AG04450 (cell line): ENCODE measurements at regions not wholly inside any gene's neighbourhood (a gene's known extent, or its start where the extent isn't known, plus 50 kb on each side); places are given as distances from the start of the nearest gene placed in this dataset.

Experiments
- CTCF ChIA-PET: fragments of 300-600, 350-600 bp; formaldehyde crosslinking; extraction: SDS; loops from one replicate; lab custom pipeline; 2022; ENCODE audit warnings: antibody characterized with exemption, inconsistent platforms; lab: Charles Lee
- POLR2A ChIA-PET: fragments of 350-600 bp; formaldehyde crosslinking; extraction: SDS; loops from one replicate; lab custom pipeline; 2021; ENCODE audit warnings: antibody characterized with exemption, inconsistent platforms; lab: Yijun Ruan, JAX
- DNase-seq: peaks from one replicate; pipeline ENCODE4 v3.0.0-alpha.2; 2011; ENCODE audit warnings: low read depth, low spot score
- H3K27ac ChIP-seq: one replicate; pipeline ENCODE4 v1.5.1; 2012; ENCODE audit warnings: low read depth, low read length, control low read depth
- H3K27me3 ChIP-seq: one replicate; pipeline ENCODE4 v1.6.0; 2012; ENCODE audit warnings: low read length; ENCODE audit not compliant: control insufficient read depth, insufficient read depth
- H3K4me3 ChIP-seq: 2 replicates; pipeline ENCODE4 v1.5.1; 2011; ENCODE audit warnings: mild to moderate bottlenecking, low read depth, low read length, control low read depth
- H3K9me3 ChIP-seq: 2 replicates; pipeline ENCODE4 v1.5.1; 2012; ENCODE audit warnings: low read length; ENCODE audit not compliant: control insufficient read depth, insufficient read depth
- CTCF ChIP-seq: IDR thresholded peaks from 2 replicates; pipeline ENCODE4 v1.5.1; 2011; ENCODE audit warnings: low read depth, low read length, control low read depth, inconsistent platforms

DNA sequence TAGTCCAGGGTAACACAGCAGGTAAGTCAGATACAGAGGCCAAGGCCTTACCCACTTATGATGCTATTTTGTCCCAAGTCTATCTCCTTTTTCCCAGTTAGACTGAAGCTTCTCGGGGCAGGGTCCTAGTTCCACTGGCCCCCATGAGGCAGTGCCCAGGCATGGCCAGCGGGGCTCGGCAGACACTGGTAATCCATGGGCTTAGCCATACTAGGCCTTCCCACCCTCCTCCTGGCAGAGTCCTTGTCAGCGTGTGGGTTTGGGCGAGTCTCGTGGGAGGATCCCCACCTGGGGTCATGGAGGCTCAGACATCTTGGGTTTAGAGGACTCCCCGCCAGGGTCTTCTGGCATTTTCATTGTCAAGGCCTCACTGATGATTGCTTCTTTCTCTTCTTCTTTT is 84.7 kb upstream of the BRD7 start:
- ChIA-PET POLR2A (no interaction called here), CTCF (no interaction called here)
- no peak for TF ChIP-seq CTCF
- Histone ChIP-seq H3K9me3 (no peaks in the 10 kb centered on the region), H3K27me3 (no peaks in the 10 kb centered on the region), H3K27ac (no peak overlapping the region), H3K4me3 (no peak overlapping the region)
- DNase-seq, result no peak

GRCh38 chr16:50451951-50452508 is 83.2 kb upstream of the BRD7 start:
- ChIA-PET CTCF (interaction anchor here (0.9 kb wide), 1 partner anchor 355 kb away, joined by 3 read pairs; no protein-coding TSS in a partner anchor), POLR2A (no interaction called here)
- no peaks in the 10 kb centered on the region for H3K9me3 ChIP-seq
- no peak overlapping the region for H3K4me3 ChIP-seq
- H3K27ac ChIP-seq, result no peak overlapping the region
- no peaks in the 10 kb centered on the region for H3K27me3 ChIP-seq
- no peak for DNase-seq
- no peak for TF ChIP-seq CTCF

DNA sequence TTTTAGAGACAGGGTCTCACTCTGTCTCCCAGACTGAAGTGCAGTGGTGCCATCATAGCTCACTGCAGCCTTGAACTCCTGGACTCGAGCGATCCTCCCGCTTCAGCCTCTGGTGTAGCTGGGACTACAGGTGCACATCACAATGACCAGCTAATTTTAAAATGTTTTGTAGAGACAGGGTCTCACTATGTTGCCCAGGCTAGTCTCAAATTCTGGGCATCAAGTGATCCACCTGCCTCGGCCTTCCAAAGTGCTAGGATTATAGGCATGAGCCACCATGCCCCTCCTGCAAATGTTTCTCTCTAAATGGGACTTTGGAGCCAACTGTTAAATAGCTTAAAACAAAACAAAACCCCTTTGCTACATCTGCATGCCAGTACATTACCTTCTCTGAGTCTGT is 82.2 kb upstream of the BRD7 start:
- ChIA-PET POLR2A (no interaction called here), CTCF (interaction anchor here (0.6 to 0.9 kb wide), 2 partner anchors 116 to 356 kb away, joined by 3 read pairs; no protein-coding TSS in a partner anchor)
- no peak for DNase-seq
- Histone ChIP-seq H3K9me3 (no peaks in the 10 kb centered on the region), H3K4me3 (no peak overlapping the region), H3K27me3 (no peaks in the 10 kb centered on the region), H3K27ac (no peak overlapping the region)
- TF ChIP-seq CTCF, result no peak

DNA sequence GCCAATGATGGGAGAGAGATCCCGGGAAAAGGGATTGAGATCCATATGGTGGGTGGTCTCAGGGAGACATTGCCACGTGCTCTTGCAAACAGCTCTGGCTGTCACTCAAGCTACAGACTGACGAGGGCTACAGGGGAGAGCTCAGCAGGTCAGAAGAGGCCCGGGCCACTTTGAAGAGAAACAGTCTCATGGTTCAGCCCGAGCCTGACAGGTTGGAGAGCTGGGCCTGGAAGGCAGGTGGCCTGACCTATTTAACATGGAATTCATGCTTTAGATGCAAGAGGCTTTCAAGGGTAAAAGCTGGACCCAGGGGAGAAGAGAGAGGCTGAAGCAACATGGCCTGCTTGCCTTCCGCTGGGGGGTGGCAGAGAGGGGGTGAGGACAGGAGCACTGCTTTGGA is 81.0 kb upstream of the BRD7 start:
- ChIA-PET POLR2A (no interaction called here), CTCF (no interaction called here)
- no peak overlapping the region for H3K27ac ChIP-seq
- DNase-seq, result no peak
- H3K27me3 ChIP-seq, result no peaks in the 10 kb centered on the region
- TF ChIP-seq CTCF, result no peak
- no peaks in the 10 kb centered on the region for H3K9me3 ChIP-seq
- H3K4me3 ChIP-seq, result no peak overlapping the region

DNA sequence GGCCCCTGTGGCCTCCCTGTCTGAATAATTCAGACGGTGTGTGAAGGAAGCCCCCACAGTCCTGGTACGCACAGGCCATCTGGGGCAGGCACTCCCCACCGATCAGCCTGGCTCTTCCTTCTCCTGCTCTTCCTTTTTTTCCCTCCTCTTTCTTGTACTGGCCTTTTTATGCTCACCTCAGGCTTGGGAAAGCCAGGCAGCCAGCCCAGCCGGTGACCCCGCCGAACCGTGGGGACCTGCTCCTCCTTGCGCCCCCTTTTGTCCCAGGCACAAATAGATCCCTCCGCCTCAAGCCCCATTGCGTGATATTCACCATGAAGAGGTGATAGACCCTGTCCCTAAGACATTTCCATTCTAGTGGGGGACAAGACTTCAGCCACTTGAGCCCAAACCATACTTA is 80.2 kb upstream of the BRD7 start:
- ChIA-PET POLR2A (no interaction called here), CTCF (no interaction called here)

More for the DNA sequence above, 80.2 kb upstream of the BRD7 start:
- H3K27ac ChIP-seq, result no peak overlapping the region
- no peaks in the 10 kb centered on the region for H3K27me3 ChIP-seq
- TF ChIP-seq CTCF, result no peak
- H3K4me3 ChIP-seq, result no peak overlapping the region
- H3K9me3 ChIP-seq, result no peaks in the 10 kb centered on the region
- no peak for DNase-seq
